ENCODE measurements at regions not wholly inside any gene's neighbourhood (a gene's known extent, or its start where the extent isn't known, plus 50 kb on each side); places are given as distances from the start of the nearest gene placed in this dataset.
"Not testable (repeated sequence)": the region's sequence is repeated elsewhere in the genome, so short reads cannot be mapped to it uniquely, and the experiment has no call there.

DNA sequence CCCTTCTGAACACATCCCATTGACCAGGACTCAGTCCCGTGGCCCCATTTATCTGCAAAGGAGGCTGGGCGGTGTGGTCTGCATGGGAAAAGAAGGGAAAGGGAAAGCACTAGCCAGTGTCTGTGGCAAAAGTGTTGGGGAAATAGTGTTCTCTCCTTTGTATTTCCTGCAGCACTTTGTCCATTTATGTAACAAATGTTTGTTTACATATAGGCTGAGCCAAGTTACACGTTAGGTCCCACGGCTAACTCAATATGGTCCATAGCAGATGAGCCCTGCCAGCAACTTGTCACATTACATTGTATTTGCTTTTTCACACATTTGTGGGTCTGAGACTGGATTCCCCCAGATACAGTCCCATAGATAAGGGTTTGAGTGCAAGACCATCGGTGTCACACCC, 260.5 kb downstream of the MSX2 start:
- DNase-seq (ENCODE audit: low spot score) = no peak

DNA sequence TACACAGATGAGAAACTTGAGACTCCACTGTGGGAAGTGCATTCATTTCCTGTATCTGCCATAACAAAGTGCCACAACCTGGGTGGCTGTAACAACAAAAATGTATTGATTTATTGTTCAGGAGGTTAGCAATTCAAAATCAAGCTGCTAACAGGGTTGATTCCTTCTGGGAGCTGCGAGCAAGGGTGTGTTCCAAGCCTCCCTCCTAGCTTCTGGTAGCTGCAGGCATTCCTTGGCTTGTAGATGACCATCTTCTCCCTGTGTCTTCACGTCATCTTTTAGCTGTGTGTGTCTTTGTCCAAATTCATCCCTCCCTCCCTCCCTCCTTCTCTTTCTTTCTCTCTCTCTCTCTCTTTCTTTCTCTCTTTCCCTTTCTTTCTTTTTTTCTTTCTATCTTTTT, 258.1 kb downstream of the MSX2 start:
- no peak for DNase-seq (ENCODE audit: low spot score)

DNA sequence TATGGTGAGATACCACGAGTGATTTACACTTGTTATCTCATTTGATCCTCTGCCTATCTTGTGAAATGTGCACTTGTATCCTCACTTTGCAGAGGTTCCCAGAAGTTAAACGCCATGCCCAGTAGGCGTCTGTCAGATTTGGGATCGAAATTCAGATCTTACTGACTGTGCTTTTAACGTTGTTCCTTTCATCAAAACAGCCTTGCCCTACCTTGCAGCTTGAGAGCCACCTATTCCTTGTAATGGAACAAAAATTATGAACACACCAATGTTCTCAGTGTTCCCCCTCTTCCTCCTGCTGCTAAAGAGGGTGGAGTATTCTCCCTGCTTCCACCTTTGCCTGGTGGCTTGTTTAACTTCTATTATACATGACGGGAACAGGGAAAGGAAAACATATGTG, 257.0 kb downstream of the MSX2 start:
- DNase-seq (ENCODE audit: low spot score) = no peak

DNA sequence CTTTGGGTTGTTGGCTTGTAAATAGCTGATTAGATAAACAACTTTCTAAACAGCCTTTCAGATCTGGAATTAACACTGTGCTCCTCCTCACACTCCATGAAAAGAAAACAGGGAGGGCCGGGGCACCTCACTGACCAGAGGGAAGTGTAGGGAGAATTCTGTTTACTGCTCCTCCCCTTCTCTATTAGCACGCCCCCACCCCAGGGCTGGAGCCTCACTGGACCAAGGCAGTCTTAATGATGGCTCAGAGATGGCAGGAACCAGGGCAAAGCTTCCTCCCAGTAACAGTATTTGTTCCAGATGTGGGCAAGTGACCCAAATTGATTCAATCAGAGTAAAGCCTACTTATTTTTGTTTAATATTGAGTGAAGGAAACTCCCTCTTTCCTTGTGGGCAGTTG, 256.6 kb downstream of the MSX2 start:
- no peak for DNase-seq (ENCODE audit: low spot score)

DNA sequence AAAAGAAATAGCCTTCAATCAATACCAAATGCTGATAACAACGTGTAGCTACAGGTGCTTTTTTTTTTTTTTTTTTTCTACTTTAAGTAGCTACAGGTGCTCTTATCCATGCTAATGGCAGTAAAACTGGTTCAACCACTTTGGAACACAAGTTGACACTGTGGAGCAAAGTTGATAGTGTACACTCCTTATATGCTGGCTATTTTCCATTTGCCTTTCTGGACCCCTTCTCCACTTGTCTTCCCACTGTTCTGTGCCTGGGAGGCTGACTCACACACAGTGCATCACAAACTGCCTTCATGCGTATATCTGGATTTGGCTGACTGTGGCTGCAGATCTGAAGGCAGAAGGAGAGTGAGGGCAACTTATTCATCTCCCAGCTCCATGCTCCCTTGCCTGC, 247.9 kb downstream of the MSX2 start:
- peak; percentile 84 for DNase-seq (ENCODE audit: low spot score)

DNA sequence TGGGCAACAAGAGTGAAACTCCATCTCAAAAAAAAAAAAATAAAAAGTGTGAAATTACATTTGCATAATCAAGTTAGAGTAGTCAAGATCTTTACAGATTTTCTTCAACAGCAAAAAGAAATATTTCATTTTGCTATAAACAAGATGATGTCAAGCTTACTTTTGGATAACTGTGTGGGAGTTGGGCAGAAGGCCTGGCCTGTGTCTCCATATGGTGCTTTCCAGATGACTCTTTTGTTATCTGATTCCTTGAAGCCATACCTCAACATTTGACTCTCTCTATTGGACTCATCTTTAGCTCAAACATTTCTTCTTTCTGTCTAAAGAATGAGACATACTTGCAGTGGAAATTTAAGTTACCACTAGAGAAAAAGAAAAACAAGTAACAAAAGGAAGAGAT, 246.8 kb downstream of the MSX2 start:
- DNase-seq (ENCODE audit: low spot score) = no peak

DNA sequence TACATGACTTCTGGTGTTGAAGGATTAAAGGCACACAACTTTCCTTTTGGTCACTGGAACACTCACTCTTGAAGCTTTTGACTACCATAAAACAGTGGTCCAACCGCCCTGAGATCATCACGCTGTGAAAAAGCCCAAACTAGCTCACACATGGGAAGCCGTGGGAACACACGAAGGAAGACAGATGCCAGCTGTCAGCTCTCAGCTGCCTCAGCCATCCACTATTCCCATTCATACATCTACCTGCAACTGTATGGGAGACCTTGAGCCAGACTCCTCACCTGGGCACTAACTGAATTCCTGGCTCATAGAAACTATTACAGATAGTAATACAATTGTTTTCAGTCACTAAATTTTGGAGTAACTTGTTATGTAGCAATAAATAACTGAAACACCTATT, 246.1 kb downstream of the MSX2 start:
- no peak for DNase-seq (ENCODE audit: low spot score)

DNA sequence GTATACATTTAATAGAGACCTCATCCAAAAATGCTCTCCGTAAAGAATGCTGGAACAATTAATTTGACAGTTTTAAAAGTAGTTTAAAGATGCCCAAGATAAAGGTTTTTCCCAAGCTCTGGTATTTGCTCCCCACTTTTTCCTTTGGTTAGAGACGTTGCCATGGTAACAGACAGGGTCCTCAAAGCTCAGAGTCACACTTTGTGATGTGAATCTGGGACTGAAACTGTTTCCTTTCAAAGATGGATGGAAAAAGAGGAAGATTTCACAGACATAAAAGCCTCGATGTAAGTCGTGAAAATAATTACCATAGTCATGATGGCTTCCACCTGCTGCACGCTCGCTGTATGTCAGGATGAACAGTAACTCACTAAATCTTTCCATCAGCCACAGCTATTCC, 229.5 kb downstream of the MSX2 start:
- DNase-seq (ENCODE audit: low spot score) = no peak

DNA sequence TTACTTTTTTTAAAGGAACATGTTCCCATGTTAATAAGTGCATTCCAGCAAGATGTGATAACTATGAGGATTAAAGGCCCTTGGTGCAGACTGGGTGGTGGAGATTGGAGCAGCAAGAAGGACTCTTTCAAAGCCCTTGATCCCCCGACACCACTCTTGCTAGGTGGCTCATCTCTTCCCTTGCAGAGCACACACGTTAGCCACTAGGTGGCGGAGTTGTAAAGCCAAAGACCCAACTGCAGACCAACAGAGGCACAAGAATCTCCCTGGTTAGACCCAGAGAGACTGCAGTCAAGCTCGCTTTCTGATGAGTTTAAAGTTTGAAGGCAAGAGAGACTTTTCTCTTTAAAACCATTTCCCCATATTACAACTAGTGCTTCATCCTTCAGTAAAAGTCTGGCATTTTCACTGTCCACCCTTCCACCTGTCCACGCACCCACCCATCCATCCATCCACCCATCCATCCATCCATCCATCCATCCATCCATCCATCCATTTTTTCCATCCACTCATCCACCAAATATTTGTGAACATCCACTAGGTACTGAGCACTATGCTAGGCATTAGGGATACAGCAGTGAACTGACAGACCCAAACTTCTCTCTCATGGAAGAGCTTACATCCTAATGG, 226.9 kb downstream of the MSX2 start:
- DNase-seq (ENCODE audit: low spot score) = peak; percentile 85

DNA sequence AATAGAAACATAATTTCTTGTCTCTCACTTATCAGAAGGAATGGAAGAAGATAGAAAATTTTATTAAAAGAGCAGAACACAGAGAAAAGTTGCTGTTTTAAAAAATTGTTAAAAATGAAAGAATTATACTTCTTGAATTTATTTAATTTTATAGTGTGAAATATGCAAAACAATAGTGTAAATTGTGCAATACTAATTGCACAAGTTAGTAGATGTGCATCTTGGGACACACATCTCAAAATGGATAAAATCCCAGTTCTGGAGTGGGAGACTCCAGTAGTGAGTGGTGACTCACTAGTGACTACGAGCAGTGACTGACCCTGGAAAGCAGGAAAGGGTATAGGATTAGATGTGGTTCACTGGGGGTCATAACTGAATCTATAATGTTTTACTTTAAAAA, 223.2 kb downstream of the MSX2 start:
- no peak for DNase-seq (ENCODE audit: low spot score)

DNA sequence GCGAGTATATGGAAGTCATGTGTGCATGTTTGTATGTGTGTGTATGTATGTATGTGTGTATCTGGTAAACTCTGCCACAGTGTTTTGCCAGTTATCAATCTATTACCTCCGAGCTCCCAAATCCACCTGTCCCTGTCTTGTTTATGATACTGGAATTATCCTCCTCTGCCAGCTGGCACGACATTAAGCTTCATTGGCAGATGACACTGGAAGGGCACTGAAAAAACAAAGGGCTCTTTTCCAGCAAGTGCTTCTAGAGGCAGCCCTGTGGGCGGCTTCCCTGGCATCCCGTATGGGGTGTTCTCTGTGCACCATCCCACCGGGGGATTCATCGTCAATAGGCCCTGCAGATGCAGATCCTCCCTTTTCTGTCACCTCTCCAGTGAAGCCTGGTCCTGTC, 221.5 kb downstream of the MSX2 start:
- DNase-seq (ENCODE audit: low spot score) = no peak

DNA sequence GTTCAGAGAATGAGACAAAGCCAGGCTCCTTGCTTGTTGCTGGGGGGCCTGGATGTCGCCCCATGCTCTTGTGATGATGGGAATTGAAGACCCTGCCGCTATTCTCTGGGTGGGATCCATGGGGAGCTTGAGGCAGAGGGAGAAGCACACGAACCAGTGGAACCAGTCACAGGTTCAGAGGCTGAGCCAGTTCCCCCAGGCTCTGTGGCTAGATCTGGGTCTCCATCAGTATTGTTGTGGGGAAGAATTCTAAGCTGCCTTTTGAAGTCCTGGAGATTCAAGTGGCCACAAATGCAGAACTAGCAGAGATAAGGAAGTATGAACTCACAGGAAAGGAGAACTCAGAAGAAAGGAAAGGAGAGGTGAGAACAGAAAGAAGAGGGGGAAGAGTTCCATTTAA, 219.4 kb downstream of the MSX2 start:
- DNase-seq (ENCODE audit: low spot score) = no peak

DNA sequence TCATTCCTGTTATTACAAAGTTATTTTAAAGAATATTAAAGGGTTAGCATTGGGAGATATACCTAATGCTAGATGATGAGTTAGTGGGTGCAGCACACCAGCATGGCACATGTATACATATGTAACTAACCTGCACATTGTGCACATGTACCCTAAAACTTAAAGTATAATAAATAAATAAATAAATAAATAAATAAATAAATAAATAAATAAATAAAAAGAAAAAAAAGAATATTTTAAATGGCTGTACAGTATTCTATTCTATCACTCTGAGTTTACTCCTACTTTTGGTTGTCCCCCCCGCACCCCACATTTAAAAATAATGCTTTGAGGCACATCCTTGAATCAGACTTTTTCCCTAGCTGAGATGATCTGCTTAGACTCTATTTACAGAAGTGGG, 218.6 kb downstream of the MSX2 start:
- DNase-seq (ENCODE audit: low spot score) = not testable (repeated sequence)

DNA sequence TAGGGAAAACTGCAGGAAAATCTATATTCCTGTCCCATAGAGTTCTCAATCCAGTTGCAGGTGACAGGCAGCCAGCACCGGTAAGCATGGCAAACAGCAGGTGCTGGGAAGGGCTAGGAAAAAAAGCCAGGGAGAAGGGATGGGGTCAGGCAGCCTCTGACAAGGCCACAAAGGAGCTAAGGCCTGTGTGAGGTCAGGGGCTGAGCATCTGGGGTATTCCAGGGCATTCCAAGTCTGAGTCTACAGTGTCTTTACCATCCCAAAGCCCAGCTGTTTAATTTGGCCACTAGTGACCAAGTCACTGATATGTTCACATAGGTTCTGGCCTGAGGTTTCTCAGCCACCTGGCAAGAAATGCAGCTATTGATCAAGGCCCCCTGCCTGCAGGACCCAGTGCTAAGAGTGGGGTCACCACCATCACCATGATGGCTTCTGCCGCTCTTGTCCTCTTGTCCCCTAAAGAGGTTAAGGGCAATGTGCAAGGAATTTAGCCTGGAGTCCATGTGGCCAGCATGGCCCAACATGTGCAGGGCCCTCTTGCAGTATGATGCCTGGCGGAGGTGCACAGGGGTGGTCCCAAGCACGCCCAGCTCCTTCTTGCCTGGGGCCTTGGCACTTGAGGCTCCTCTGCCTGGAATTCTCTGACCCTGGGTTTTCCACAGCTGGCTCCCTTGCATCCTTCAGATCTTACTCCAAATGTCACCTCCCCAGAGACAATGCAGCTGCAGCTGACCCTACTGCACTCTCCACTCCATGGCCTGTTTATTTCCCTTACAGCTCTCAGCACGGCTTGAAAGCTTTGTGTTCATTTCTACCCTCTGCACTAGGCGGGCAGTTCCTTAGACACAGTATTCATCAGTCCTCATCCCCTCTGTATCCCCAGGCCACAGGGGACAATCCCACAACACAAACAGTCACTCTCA, 213.1 kb downstream of the MSX2 start:
- DNase-seq (ENCODE audit: low spot score) = no peak

DNA sequence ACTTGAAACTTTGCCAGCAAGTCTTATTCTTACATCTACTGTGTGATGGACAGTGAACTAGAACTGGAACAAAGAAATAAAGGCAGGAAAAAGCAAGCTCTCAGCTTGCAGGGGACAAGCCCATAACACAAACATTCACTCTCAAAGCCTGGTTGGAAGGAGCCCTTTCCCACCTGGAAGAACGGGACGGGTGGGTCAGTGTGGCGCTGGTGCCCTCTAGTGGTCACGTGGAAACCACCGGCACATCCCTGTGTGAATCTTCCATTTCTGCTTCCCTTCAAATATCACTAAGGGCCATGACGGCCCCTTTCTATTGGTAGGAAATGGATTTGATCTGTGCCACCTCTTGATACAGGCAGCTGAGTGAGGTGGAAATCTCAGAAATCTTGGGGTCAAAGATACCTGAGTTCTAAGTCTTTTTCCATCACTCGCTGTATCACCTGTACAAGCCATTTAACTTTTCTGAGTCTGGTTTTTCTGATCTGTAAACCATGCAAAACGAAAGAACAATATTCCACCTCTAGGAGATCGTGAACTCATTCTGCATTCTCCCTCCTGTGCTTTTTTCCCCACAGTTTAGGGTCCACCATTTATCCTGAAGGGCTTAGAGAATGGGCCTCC, 211.6 kb downstream of the MSX2 start:
- peak; percentile 71 for DNase-seq (ENCODE audit: low spot score)

DNA sequence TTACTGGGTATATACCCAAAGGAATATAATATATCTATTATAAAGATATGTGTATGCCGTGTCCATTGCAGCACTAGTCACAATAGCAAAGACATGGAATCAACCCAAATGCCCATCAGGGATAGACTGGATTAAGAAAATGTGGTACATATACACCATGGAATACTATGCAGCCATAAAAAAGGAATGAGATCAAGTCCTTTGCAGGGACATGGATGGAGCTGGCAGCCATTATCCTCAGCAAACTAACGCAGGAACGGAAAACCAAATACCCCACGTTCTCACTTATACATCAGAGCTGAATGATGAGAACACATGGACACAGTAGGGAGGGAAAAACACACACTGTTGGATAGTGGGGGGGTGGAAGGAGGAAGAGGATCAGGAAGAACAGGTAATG, 206.7 kb downstream of the MSX2 start:
- DNase-seq (ENCODE audit: low spot score) = not testable (repeated sequence)

DNA sequence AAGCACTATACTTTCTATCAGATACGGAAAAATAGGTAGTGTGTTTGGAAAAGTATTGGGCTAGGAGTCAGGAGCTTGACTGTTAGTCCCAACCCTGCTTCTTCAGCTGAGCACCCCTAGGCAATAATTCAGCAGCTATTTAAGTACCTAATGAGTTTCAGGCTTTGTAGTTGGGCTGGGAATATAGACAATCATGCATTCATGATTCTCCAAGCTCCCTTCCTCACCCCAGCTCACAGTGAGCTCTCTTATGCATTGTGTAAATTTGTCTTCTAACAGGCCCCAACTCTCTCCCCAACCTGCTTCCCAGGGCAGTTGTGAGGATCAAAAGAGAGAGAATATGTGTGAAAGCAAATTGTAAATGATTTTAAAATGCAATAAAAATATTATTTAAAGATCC, 201.2 kb downstream of the MSX2 start:
- no peak for DNase-seq (ENCODE audit: low spot score)

DNA sequence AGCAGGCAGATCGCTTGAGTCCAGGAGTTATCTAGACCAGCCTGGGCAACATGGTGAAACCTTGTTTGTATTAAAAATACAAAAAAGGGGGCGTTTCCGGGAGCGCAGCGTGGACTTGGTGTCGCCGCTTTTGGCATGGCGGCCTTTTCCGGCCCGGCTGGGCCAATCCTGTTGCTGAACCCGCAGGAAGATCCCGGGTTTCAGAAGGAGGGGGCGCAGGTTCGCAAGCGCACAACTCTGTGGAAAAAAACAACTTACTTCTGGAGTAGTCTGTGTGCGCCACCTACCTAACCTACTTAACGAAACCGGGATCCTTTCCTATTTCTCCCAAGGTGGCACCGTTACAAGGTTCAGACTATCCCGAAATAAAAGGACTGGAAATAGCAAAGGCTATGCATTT, 198.6 kb downstream of the MSX2 start:
- DNase-seq (ENCODE audit: low spot score) = no peak

DNA sequence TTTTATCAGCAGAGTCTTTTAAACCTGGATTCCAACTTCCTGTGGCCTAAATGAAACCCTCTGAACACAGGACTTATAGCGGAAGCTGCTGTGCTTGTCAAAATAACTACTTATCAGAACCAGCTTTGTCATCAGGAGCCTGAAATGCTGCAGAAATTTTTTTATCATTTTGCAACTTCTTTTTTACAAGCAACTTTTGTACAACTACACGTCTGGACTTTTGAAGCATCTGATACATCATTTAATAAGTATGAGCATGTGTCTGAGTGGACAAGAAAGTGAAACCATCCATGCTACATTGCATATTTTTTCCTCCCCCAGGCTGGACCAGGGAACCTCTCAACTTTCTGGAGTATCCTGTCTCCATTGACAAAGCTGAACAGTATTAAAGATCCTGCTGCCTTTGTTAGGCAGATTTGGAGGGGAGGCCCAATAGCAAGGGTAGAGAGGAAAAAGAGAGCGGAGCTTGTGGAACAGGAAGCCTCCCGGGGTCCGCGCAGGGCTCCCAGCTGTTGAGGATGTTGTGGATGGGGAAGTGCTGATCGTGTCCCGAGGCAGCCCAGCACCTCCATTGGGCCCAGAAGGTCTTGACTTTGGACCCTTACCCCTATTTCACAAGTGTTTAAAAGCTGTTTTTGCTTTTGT, 196.6 kb downstream of the MSX2 start:
- no peak for DNase-seq (ENCODE audit: low spot score)

DNA sequence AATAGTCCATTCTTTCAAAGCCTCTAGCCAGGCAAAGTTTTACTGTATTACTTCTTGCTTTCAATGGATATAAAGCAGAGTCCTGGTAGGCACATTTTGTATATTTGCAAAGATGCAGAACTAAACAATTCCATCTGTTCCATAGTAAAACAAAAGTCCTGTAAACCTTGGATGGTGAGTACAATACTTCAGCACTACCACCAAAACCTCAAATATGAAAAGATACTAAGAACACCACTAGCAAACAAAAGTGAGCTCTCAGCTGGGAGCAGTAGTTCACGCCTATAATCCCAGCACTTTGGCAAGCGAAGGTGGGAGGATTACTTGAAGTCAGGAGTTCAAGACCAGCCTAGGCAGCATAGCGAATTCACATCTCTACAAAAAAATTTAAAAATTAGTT, 195.0 kb downstream of the MSX2 start:
- DNase-seq (ENCODE audit: low spot score) = no peak

DNA sequence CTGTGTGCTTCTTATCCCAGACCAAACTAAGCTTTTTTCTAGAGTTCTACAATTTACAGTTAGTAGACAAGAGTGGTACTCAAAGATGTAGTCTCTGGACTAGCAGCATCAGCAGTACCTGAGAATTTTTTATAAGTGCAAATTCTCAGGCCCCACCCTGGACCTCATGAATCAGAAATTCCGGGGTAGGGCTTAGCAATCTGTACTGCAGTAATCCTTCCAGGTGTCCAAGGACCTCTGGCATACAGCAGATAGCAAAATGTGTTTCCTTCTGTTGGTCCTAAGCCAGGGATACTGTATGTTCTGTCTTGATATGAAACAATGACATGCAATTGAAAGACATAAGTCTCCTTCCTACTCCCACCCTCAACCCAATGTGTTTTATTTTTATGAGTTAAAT, 194.3 kb downstream of the MSX2 start:
- DNase-seq (ENCODE audit: low spot score) = no peak

DNA sequence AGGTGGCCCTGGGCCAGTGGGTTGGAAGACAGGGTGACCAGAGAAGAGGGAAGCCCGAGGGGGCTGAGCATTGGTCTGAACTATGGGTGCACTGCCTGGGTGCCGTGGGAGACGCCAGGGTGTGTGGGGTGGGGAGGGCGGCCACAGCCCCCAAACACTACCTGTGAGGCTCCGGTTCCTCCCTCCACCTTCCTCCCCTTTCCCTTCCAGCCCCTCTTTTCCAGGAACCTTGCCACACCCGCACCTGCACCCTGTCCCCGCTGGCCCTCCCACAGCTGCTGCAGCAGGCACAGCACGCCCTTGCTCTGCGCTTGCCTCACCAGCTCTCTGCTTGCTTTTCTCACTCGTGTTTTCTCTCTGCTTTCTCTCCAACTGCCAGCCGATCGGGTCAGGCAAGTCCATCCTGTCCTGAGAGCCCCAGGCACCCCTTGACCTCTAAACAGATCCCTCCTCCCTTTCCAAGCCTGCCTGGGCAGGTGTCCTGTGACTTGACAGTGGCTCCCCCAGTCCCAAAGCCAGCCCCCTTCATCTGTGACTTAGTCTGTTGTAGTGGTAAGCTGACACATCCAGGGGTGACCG, 193.7 kb downstream of the MSX2 start:
- no peak for DNase-seq (ENCODE audit: low spot score)
